Activated CD8-positive, alpha-beta memory T cell treated with anti-CD3 and anti-CD28 coated beads, Interleukin-2, amount 50 U/mL, for 24 hours (primary cell): ENCODE measurements at regions not wholly inside any gene's neighbourhood (a gene's known extent, or its start where the extent isn't known, plus 50 kb on each side); places are given as distances from the start of the nearest gene placed in this dataset.

Experiments
- DNase-seq: peaks from one replicate; pipeline ENCODE4 v3.0.0-alpha.2; 2020; ENCODE audit errors: extremely low read depth

DNA sequence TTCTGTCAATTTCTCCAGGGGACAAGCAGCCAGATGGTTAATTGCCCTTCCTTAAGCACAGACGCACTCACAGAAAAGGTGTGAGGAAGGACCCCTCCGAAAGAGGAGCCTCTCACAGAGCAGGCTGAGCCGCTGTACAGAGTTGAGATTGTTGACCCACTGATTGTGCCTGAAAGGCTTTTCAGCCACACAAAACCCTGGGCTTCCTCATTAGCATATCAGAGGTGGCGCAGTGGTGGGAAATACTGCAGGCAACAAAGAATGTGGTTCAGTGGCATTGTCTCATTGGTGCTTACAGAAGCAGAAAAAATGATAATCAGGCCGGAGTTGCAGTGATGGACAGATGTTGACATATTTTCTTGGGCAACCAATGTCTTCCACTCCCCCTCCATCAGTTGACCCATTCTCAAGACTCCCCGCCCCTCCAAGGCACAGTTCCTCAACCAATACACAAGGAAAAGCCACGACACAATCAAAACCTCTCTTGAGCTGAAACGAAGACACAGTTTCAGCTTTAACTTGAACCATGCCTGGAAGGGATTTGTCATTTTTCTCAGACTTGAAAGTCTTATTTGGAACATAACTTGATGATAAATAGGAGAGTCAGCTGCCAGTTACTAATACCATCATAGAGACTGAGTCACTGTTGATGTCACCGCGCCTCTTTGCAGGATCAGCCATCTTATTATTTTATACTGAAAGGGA, 53.1 kb downstream of the ATXN3L start:
- DNase-seq, result no peak

DNA sequence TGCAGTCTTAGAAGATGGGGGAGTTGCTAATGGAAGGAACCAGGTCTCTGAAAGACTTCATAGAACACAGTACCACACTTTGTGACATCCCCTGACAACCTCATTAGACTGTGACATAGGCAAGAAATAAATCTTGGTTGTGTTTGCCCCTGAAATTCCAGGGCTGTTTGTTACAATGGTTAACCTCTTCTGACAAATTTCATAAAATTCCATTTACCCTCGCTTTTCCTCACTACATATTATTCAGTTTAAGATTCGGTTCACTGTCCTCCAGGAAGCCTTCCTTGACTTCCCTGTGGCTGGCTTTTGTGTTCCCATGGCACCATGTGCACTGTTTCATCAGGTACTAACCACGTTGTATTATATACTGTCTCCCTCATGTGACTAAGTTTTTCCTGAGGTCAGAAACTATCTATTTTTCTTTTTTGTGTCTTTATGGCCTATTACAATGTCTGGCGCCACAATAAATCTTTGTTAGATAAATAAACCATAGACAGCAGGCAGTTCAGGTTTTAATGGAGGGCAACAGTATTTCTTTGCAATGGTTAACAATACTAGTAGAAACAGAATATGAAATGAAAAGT, 54.2 kb downstream of the ATXN3L start:
- DNase-seq, result no peak

DNA sequence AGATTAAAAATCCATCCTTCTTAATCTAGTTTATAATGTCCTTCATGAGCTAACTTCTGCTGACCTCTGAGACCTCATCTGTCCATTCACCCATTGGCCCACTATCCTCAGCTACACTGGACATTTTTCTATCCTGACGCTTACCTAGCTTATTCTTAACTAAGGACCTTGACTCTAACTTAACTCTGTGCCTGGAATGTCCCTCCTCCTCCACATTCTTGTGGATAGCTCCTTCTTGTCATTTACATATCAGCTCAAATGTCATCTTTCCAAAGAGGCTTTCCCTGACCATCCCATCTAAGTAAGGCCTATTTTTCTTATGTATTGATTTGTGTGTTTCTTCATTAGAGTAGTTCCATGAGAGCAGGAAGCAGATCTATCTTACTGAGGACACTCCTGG, 54.7 kb downstream of the ATXN3L start:
- no peak for DNase-seq

DNA sequence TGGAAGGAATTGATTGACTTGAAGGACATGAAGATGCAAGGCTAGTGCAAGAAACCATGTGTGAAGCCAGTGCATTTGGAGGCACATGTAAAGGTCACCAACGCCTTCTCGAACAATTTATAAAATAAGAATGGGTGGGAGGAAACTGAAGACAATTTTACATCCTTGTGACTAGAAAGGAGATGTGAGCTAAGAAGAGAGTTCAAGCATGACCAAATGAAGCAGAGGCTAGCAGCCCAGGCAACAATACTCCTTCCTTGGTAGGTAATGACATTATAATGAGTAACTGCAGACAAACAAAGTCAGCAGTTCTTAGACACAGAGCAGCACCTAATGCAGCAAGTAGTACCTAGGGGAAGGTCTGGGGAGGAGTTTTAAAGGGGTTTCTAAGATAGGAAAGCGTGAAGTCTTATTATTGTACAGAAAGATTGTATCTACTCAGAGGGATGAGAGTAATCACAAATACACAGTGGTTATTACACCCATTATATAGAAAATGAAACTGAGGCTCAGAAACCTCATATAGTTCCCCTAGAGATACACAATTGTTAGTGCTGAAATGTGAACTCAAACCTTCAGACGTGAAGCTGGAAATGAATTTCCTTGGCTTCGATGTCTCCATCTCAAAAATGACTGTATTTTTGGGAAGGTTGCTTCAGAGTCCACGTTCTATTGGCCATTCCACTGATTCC, 56.1 kb downstream of the ATXN3L start:
- no peak for DNase-seq

DNA sequence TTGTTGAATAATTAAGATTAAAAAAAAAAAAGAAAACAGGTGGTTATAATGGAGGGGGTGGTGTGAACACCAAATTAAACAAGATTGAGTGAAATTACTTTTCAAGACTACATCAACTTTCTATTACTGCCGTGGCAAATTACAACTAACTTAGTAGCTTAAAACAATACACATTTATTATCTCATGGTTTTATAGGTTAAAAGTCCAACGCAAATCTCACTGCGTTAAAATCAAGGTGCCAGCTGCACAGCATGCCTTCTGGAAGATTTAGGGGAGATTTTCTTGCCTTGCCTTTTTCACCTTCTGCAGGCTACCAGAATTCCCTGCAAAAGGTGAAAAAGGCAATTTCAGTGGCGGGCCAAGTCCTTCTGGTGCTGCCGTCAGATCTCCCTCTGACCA, 58.5 kb downstream of the ATXN3L start:
- DNase-seq, result no peak

DNA sequence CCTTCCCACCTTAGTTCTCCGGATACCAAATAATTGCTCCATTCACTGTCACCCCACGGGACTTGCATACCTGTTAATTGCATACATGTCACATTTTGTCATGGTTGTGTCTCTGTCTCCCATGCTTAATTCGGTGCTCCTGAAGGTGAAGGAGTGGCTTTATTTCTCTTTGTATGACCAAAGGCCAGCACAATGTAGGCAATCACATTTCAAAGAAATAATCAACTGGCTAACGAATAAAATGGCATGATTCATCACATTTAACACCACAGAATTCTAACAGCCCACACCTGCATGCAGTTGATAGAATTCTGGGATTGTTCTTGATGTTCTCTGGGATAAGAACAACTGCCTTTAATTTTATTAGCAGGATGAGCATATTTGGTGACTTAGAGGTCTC, 59.3 kb downstream of the ATXN3L start:
- no peak for DNase-seq

DNA sequence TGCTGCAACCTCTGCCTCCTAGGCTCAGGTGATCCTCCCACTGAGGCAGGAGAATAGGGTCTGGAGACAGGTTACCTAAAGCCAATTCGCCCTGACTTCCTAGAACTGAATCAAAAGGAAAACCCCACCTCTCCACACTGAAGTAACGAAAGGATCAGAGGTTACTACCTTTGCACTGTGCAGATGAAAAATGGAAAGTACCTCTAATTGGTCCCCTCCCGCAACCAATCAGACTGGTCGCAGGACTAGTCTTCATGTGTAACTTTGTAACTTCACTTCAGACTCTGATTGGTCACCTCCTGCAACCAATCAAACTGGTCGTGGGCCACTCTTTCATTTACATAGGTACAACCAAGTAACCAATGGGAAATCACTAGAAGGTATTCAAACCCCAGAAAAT, 61.1 kb downstream of the ATXN3L start:
- no peak for DNase-seq

DNA sequence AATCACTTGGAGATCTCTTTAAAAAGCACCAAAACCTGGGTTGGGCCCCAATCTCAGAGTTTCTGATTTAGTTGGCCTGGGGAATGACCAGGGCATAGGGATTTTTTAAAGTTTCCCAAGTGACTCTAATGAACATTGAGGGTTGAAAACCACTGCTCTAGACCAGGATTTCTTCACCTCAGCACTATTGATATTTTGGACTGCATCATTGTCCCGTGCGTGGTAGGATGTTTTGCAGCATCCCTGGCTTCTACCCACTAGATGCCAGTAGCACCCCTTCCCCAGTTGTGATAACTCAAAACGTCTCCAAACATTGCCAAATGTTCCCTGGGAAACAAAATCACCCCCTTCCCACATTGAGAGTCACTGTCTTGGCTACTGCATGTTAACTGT, 61.8 kb downstream of the ATXN3L start:
- DNase-seq, result no peak

DNA sequence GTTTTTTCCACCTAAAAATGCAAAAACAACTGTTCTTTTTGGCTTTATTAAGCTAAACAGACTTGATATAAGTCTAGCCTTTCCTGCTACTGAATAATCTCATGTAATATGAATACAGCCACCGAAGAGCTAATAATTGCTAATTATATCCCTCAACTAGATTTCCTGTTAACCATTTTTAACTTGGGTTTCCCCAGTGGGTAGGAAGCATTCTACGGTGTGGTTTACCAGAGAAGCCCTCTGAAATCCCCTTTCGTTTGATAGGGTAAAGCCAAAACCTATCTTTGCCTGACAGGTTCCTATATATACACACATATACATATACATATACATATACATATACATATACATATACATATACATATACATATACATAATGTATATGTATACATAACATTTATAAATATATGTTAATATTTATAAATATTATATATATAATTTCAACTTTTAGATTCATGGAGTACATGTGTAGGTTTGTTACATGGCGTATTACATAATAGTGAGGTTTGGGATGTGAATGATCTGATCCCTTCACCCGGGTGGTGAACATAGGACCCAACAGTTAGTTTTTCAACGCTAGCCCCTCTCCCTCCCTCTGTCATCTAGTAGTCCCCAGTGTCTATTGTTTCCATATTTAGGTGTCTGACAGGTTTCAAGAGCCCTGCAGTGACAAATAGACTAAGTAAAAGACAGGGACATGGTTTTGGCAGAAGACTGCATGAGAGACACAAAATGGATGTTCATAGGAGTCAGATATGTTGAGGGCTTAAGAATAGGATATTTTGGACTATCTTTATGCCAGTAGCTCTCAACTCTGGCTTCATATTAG, 62.4 kb downstream of the ATXN3L start:
- DNase-seq, result no peak

DNA sequence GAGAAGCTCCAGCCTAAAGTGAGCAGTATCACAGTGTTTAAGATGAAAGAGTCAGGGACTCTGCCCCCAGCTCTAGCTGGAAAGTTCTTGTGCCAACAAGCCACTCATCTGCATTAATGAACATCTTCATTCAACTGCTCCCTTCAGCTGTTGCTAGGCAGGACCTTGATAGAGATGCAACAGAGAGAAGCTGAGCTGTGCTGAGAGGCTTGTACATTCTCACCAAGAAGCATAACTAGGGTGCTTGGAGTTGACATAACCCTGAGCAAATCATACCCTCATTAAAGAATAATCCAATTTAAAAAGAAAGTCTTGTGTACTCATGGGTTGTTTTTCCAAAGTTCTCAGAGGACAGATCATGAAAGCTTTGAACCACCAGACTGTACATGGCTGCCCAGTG, 63.2 kb downstream of the ATXN3L start:
- no peak for DNase-seq

DNA sequence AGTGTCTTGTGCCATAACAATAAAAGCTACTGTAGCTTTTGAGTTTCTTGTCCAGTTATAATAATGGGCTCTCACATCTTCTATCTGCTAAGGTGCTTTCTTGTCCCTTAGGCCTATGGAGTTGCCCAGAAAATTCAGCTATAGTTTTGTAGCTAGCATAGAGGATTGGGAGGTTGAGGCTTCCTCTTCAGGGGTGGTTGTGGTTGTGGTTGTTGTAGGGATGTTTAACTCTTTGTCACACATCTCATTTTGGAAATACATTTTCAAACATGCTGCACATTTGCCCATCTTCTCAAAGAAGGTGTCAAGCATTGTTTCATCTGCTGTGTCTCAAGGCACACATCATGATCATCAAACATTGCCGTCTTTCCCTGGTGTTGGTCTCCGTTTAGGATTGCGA, 65.0 kb downstream of the ATXN3L start:
- no peak for DNase-seq

DNA sequence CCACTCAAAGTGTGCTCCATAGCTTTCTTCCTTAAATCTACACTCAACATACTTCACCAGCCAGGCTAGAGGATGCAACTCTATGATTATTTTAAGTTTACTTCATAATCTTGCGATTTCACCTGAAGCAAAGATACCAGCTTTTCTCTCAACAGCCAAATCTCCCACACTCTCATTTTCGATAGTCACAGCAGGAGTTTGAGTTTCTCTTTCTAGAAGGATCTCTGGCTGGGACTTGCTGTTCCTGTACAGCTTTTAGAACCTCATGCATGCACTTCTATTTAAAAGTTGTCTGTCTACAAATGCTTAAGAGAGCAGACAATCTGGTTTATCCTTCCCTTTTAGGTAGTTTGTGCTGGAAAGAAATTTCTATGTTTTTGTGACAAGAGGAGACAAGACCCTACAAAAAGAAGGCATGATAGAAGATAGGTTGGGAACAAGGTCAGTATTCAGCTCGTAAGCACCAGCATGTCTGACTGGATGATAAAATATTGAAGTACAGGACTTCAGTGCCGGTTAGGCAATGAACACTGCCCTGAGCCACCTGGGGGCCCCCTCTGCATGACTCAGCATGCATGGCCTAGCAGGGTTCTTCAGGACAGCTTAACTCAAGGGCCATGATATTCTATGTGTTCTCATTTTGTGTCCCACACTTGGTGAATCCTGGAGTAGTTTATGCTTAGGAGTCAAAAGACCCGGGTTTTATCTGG, 65.6 kb downstream of the ATXN3L start:
- DNase-seq, result no peak

DNA sequence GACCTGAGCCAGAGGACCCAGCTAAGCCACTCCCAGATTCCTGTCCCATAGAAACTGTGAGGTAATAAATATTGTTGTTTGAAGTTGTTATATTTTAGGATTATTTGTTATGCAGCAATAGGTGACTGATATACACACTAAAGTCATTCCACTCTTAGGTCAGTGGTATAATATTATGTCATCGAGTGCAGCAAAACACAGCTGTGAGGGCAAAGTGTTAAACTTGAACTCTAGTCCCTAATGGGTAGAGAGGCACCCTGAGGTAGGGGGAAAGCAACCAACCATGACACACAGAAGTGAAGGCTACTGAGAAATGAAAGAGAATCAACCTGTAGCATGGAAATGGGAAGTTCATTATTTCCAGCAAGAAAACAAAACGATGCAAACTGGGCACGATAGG, 66.6 kb downstream of the ATXN3L start:
- DNase-seq, result no peak

DNA sequence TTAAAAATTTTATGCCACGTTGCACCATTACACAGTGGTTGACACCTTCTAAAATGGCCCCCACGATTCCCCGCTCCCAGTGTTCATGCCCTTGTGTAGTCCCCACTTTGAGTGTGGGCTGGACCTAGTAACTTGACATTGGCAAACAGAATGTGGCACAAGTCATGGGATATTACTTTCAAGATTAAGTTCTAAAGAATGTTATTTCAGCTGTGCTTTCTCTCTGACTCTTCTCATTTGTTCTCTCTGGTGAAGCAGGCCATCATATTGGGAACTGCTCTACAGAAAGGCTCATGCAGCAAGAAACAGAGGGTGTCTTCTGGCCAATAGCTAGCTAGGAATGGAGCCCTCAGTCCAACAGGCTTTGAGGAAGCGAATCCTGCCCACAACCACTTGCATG, 67.1 kb downstream of the ATXN3L start:
- no peak for DNase-seq

DNA sequence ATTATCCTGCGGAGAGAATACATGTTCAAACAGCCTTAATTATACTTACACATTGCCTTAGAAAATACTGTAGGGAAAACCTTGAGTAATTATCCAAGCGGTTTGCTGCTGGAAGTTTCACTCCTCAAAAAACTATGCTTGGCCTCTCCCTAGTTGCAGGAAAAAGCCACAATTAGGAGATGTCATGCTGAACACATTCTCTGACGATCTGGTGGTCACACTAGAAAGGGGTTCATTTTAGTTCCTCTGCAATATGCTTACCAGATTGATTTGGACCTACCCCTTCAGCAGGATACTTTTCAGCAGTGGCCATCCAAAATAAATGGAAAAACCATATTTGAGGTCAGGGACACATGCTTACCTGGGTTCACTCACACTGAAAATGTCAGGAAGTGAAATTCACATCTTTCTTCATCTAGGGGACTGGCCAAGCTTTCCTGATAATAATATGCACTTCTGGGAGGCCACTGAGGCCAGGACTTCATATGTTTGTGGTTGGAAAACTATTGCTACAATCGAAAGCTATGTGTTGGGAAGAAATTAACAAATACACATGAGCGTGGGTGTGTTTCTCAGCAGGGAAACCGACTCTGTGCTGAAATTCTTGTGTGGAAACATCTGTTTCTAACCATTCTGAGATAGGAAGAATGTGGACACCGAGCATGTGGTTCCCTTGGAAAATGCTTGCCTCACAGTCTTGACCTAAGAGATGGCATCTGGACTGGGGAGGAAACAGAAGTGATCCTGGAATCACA, 68.8 kb downstream of the ATXN3L start:
- no peak for DNase-seq

DNA sequence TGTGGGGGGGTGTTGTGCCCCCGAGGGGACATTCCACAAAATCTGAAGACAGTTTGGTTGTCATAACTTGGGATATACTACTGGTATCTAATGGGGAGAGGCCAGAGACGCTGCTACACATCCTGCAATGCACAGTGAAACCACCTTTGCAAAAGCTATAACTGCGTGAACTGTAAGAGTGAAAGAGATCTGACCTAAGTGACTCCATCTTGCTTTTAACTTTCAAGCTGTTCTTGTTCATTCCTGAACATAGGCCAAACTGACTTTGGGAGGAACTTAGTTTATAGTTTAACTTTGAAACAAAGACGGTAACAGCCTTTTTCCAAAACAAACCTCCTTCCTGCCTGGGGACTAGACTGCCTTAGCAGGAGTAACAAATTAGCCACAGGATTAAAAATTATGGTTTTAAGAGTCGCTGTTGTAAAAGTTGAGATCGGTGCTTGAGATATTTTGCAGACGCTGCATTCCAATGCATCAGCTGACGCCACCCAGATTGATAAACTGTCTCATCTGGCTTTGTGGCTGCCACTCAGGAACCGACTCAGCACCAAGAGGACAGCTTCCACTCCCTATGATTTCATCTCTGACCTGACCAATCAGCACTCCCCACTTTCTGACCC, 70.9 kb downstream of the ATXN3L start:
- no peak for DNase-seq

DNA sequence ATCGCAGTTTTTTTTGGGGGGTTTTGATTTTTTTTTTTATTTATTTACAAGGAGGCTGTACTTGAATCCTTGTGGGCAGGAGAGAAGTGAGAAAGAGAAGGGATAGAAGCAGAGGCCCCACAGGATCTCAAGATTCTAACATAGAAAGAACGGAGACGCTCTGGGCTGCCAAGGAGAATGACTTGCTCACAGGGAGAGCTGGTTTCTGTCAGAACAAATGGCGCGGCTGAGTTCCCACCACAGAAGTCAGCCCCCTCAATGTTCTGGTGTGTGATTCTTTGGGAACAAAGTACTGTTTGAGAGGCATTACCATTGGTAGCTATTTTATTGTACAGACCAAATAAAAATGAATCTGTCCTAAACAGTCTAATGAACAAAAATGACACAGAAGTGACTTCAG, 80.6 kb downstream of the ATXN3L start:
- DNase-seq, result no peak

DNA sequence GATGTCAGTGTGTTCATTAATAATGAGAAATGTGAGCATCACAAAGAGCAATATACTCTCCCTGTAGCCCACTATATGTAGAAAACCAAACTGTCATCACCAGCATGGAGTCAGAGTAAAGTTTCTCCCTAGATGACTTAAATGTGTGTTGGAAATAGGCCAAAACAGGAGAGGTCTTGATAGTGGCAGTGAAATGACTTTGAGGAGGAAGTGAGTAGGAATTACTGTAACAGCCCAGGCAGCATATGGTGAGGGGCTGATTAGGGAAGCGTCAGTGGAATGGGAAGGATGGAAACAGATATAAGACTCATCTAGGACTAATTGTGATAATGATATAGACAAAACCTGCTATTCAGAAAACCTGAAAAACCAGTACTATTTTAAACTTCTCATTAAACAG, 83.9 kb downstream of the ATXN3L start:
- DNase-seq, result no peak

DNA sequence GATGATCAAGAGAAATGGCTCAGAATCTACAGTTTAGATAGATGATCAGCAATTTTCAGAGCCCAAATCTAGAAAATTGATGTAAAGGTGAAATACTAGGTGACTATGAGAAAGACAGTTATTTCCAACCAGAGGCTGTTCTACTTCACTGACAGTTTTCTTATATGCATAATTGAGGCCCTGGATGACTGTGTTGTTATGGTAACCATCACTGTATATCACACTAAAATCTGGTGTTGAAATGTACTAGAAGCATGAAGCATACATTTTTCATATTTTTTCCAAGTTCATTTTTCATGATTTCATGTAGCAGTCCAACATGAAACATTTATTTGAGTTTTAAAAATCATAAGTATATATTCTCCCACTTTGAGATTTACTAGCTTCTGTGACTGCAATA, 87.4 kb downstream of the ATXN3L start:
- no peak for DNase-seq

DNA sequence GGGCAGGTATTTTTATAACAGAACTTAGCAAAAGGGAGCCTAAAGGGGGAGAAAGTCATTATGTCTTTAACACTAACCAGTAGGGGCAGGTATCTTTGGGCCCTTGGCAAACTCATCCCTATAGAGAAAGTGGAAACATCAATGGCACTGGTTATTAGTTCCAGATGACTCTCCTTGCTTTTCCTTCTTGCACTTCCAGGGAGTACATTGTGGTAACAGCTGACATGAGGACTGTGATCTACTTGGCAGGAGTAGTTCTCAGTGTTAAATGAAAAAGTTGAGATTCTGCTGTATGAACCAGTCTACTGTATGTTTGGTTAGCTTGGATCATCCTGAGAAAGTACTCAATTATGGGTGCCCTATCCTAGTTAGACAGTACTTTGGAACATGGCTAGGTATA, 93.6 kb downstream of the ATXN3L start:
- no peak for DNase-seq
